ENCODE measurements at regions not wholly inside any gene's neighbourhood (a gene's known extent, or its start where the extent isn't known, plus 50 kb on each side); places are given as distances from the start of the nearest gene placed in this dataset.

GRCh38 chr16:66261826-66262225, 104.7 kb upstream of the CDH5 start:
- H3K79me2 ChIP-seq (ENCODE audit: control insufficient read depth, low read length): no peaks in the 10 kb centered on the region
- H3K4me2 ChIP-seq (ENCODE audit: low read length): no peak overlapping the region
- H3K9me2 ChIP-seq (replicated peaks; ENCODE audit: control insufficient read depth, low read length): no peaks in the 10 kb centered on the region
- no peak overlapping the region for H3K27ac ChIP-seq (ENCODE audit: low read depth, low read length)
- H3K4me3 ChIP-seq (ENCODE audit: low read length): no peak overlapping the region
- H3K36me3 ChIP-seq (ENCODE audit: control insufficient read depth, low read length): no peaks in the 10 kb centered on the region
- H3K4me1 ChIP-seq (ENCODE audit: control insufficient read depth, low read length): no peaks in the 10 kb centered on the region
- TF ChIP-seq, protein P1, sequence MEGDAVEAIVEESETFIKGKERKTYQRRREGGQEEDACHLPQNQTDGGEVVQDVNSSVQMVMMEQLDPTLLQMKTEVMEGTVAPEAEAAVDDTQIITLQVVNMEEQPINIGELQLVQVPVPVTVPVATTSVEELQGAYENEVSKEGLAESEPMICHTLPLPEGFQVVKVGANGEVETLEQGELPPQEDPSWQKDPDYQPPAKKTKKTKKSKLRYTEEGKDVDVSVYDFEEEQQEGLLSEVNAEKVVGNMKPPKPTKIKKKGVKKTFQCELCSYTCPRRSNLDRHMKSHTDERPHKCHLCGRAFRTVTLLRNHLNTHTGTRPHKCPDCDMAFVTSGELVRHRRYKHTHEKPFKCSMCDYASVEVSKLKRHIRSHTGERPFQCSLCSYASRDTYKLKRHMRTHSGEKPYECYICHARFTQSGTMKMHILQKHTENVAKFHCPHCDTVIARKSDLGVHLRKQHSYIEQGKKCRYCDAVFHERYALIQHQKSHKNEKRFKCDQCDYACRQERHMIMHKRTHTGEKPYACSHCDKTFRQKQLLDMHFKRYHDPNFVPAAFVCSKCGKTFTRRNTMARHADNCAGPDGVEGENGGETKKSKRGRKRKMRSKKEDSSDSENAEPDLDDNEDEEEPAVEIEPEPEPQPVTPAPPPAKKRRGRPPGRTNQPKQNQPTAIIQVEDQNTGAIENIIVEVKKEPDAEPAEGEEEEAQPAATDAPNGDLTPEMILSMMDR (IDR thresholded peaks at IDR 0.05; ENCODE audit: low read depth, low read length, poor library complexity, severe bottlenecking): no peak
- TF ChIP-seq EZH2phosphoT487 (IDR thresholded peaks at IDR 0.05; ENCODE audit: borderline replicate concordance, low read length): no peak
- no peaks in the 10 kb centered on the region for H3K9me3 ChIP-seq (ENCODE audit: control insufficient read depth, insufficient read depth, low read length)
- no peaks in the 10 kb centered on the region for H4K20me1 ChIP-seq (ENCODE audit: control insufficient read depth, insufficient read depth, low read depth, low read length)
- H3F3A ChIP-seq (ENCODE audit: control insufficient read depth, insufficient read depth): no peaks in the 10 kb centered on the region
- no peaks in the 10 kb centered on the region for H3K27me3 ChIP-seq (ENCODE audit: control insufficient read depth, low read length)

GRCh38 chr16:66260522-66261254, 105.8 kb upstream of the CDH5 start:
- H3K36me3 ChIP-seq (ENCODE audit: control insufficient read depth, low read length): no peaks in the 10 kb centered on the region
- no peaks in the 10 kb centered on the region for H3K79me2 ChIP-seq (ENCODE audit: control insufficient read depth, low read length)
- no peak overlapping the region for H3K27ac ChIP-seq (ENCODE audit: low read depth, low read length)
- no peaks in the 10 kb centered on the region for H3K4me1 ChIP-seq (ENCODE audit: control insufficient read depth, low read length)
- no peaks in the 10 kb centered on the region for H3K9me2 ChIP-seq (replicated peaks; ENCODE audit: control insufficient read depth, low read length)
- H4K20me1 ChIP-seq (ENCODE audit: control insufficient read depth, insufficient read depth, low read depth, low read length): no peaks in the 10 kb centered on the region
- H3F3A ChIP-seq (ENCODE audit: control insufficient read depth, insufficient read depth): no peaks in the 10 kb centered on the region
- no peaks in the 10 kb centered on the region for H3K27me3 ChIP-seq (ENCODE audit: control insufficient read depth, low read length)
- H3K9me3 ChIP-seq (ENCODE audit: control insufficient read depth, insufficient read depth, low read length): no peaks in the 10 kb centered on the region
- no peak for TF ChIP-seq EZH2phosphoT487 (IDR thresholded peaks at IDR 0.05; ENCODE audit: borderline replicate concordance, low read length)
- TF ChIP-seq, protein P1 (IDR thresholded peaks at IDR 0.05; ENCODE audit: low read depth, low read length, poor library complexity, severe bottlenecking): no peak
- H3K4me3 ChIP-seq (ENCODE audit: low read length): no peak overlapping the region
- H3K4me2 ChIP-seq (ENCODE audit: low read length): no peak overlapping the region

DNA sequence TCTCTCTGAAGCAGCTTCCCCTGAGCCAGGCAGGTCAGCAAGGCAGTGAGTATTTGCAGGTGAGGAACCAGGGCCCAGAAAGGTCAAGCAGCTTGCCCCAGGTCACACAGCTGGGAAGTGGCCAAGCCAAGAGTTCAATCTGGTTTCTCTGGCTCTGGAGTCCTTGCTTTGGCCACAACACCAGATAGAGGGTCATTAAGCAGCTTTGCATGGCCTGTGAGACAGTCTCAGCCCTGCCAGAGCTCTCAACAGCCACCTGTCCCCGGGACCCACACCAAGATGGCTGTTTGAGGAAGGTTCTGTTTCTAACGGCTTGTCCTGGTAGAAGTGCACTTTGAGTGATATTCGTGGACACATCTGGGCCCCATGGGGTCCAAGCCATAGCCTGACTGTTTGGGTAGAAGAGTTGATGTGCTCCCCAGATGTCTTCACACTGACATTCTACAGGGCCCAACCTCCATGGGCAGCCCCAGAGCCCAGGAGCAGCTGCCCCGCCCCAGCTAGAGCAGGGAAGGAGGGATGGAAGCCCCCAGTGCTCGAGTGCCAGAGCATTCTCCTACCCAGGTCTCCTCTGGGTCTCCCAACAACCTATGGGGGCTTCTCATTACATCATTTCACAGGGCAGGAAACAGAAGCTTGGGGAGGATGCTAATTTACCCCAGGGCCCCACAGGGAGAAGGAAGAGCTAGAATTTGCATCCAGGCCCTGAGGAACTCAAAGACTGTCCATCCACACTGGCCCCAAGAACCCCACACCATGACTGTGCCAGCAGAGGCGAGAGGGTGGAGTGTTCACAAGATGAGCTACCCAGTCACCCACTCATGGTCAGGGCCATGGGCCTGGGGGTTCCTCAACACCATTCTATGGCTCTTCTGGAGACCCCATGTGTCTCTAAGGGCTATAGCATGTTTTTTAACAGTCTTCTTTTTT, 107.3 kb upstream of the CDH5 start:
- no peak for TF ChIP-seq EZH2phosphoT487 (IDR thresholded peaks at IDR 0.05; ENCODE audit: borderline replicate concordance, low read length)
- TF ChIP-seq, protein P1 (IDR thresholded peaks at IDR 0.05; ENCODE audit: low read depth, low read length, poor library complexity, severe bottlenecking): no peak
- Histone ChIP-seq H3K9me2 (replicated peaks; ENCODE audit: control insufficient read depth, low read length) (no peaks in the 10 kb centered on the region), H3K4me1 (ENCODE audit: control insufficient read depth, low read length) (no peaks in the 10 kb centered on the region), H3K27me3 (ENCODE audit: control insufficient read depth, low read length) (peaks cover 3% of the 10 kb centered on the region; the same call in 1 of the 2 replicates), H3K4me2 (ENCODE audit: low read length) (no peak overlapping the region), H3F3A (ENCODE audit: control insufficient read depth, insufficient read depth) (no peaks in the 10 kb centered on the region), H4K20me1 (ENCODE audit: control insufficient read depth, insufficient read depth, low read depth, low read length) (no peaks in the 10 kb centered on the region), H3K9me3 (ENCODE audit: control insufficient read depth, insufficient read depth, low read length) (no peaks in the 10 kb centered on the region), H3K79me2 (ENCODE audit: control insufficient read depth, low read length) (no peaks in the 10 kb centered on the region), H3K36me3 (ENCODE audit: control insufficient read depth, low read length) (no peaks in the 10 kb centered on the region), H3K27ac (ENCODE audit: low read depth, low read length) (no peak overlapping the region), H3K4me3 (ENCODE audit: low read length) (no peak overlapping the region)

Measured in DOHH2 (cell line).